KBM-7 (cell line): ENCODE measurements at regions not wholly inside any gene's neighbourhood (a gene's known extent, or its start where the extent isn't known, plus 50 kb on each side); places are given as distances from the start of the nearest gene placed in this dataset.

Experiments
- DNase-seq: peaks from one replicate; pipeline ENCODE4 v3.0.0-alpha.2; 2015
- in situ Hi-C: fragments of 300-500 bp; cut with MboI; formaldehyde crosslinking; loops from 2 replicates; pipeline ENCODE4 v1.14.3; 2020; ENCODE audit warnings: low sequenced_read_pairs, low pct_unique_long_range_greater_than_20kb, mixed read lengths

- DNase-seq = peak; percentile 60
- in situ Hi-C loops = no loop called here
Measured at GRCh38 chr1:184296466-184297243, 90.2 kb upstream of the C1orf21 start.

DNA sequence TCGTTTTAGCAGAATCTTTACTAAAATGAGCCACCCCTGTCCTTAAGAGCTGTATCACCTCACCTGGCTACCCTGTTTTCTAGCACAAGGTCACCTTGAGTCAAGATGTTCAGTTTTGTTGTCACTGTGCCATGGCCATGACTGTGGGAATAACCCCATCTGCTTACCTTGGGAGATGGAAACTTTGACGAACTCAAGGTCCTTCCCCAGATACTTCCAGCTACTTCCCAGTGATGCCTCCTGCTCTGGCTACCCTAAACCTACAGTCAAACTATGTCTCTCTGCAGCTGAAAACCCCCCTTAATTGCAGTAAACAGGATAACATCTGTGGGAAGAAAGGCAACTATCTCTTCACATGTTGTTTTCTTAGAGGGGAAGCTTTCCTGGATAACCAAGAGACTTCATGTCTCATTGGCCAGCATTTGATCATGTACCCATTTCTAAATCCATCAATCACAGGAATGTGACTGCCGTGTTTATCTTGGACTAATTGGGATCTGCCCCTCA lies 89.5 kb upstream of the C1orf21 start:
- no peak for DNase-seq
- in situ Hi-C loops = no loop called here

DNA sequence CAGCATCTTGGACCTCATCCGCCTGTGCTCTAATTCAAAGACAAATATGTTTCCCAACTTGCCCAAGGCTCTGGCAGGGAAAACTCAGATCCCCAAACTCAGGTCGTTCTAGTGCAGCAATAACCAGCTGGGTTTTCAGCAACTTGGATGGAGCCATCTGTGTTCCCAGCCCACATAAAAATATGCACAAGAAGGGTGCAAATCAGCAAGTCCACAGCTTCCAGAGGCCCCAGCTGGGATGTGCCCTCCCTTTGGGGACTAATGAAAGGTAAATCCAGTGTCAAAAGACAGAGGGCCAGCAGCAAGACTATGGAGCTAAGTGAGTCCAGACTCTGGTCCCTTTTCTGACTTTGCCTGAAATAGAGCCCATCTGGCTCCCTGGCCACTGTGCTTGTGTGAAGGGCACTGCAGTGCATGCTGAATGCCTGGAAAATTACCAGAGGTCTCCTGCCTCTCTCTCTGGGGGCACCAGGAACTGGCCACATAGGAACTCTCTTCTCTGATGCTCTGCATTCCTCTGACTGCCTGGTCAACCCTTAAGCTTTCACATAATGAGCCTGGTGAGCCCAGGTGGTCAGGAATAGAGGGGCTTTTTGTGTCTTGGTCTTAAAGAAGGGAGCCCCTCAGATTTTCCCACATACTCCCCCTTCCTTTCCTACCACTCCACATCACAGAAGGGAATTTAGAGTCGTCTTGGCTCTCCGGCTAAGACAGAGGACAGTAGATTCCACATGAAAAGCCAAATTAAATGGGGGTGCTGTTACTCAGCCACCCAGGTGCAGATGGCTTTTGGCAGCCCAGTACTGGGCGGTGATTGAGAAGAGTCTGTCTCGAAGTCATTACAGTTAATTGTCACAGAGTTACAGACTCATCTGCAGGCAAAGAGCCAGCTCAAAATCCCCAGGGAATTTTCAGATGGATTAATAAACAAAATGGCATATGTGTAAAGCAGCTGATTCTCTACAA lies 88.1 kb upstream of the C1orf21 start:
- in situ Hi-C loops = no loop called here

GRCh38 chr1:184299406-184299790 lies 87.4 kb upstream of the C1orf21 start:
- in situ Hi-C loops = no loop called here
- no peak for DNase-seq

More for the DNA sequence above, 88.1 kb upstream of the C1orf21 start:
- no peak for DNase-seq

DNA sequence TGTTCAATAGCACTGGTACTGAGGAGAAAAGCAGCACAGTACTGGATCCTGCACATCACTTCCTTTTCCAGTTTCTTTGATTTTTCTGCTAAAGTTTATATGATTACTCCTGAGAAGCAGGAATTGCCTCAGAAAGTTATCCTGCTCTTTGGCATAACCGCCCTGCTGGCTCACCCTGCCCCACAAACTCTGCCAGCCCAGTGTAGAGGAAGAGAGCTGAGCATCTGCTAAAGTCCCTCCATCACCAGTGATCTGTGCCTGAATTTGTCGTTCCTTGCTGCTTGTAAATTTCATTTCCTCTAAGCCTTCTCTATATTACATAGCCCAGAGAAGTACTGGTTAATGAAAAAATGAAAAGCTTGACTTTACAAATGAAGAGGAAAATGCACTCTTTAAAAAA lies 87.0 kb upstream of the C1orf21 start:
- DNase-seq = no peak

DNA sequence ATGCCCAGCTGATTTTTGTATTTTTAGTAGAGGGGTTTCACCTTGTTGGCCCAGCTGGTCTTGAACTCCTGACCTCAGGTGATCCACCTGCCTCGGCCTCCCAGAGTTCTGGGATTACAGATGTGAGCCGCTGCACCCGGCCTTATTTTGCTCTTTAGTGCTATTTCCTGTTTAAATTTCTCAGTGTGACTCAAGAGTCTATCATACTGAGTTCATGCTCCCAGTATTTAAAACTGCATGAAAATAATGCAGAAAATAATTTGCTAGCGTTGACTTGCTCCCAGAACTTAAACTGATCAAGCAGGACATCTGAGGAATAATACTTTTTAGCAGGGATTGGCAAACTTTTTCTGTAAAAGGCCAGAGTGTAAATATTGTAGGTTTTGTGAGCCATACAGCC lies 86.4 kb upstream of the C1orf21 start:
- no peak for DNase-seq
- in situ Hi-C loops = no loop called here

More for the DNA sequence above, 87.0 kb upstream of the C1orf21 start:
- in situ Hi-C loops = no loop called here

GRCh38 chr1:184301227-184301626 lies 85.6 kb upstream of the C1orf21 start:
- in situ Hi-C loops = no loop called here
- no peak for DNase-seq

DNA sequence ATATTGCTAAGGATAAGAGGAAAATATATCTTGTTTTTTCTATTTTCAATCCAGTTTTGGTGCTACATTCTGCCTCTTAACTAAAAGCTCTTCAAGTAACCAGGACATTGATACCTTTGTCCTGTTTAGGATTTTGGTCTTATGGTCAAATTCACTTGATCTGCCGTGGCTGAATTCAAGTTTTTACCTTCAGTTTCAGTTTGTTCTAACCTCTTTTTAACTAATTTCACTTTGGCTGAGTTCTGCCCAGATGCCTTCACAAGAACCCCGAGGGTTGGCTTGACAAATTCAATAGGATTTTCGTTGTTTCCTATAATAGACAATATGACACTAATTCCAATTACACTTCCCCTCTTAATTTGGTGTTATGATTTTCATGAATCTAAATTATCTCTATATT lies 84.5 kb upstream of the C1orf21 start:
- in situ Hi-C loops = no loop called here
- no peak for DNase-seq

DNA sequence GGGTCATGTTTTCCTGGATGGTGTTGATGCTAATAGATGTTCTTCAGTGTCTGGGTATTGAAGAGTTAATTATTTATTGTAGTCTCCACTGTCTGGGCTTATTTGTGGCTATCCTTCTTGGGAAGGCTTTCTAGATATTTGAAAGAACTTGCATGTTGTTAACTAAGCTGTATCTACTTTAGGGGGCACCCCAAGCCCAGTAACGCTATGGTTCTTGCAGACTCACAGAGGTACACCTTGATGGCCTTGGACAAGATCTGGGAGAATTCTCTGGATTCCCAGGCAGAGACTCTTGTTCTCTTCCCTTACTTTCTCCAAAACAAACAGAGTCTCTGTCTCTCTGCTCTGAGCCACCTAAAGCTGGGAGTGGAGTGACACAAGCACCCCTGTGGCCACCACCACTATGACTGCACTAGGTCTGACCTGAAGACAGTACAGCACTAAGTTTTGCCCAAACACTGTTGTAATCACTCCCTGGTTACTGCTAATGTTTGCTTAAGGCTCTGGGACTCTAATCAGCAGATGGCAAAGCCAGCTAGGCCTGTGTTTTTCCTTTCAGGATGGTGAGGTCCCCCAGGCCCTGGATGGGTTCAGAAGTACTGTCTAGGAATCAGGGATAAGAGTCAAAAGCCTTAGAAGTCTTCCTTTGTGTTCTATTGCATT lies 76.5 kb upstream of the C1orf21 start:
- DNase-seq = no peak
- in situ Hi-C loops = no loop called here

GRCh38 chr1:184311580-184311979 lies 75.2 kb upstream of the C1orf21 start:
- in situ Hi-C loops = no loop called here
- no peak for DNase-seq

DNA sequence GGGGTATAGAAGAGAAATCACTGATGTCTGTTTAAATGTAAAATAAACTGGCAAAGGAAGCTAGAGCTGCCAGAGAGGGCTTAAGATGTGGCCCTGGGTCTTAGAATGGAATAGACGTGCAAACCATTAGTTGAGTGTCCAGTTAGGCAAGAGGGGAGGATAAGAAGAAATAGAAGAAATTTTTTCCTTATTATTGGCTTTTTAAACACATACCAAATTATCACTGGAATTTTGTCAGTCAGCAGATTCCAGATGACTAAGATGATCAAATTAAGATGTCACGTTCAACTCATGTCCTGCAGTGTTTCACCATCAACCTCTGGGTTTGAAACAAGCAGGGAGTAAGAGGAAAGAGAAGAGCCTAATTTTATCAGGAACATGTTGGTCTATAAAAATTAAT lies 71.6 kb upstream of the C1orf21 start:
- in situ Hi-C loops = no loop called here
- no peak for DNase-seq

GRCh38 chr1:184319879-184320278 lies 67.0 kb upstream of the C1orf21 start:
- in situ Hi-C loops = no loop called here
- DNase-seq = no peak

GRCh38 chr1:184322253-184322652 lies 64.6 kb upstream of the C1orf21 start:
- no peak for DNase-seq
- in situ Hi-C loops = no loop called here

DNA sequence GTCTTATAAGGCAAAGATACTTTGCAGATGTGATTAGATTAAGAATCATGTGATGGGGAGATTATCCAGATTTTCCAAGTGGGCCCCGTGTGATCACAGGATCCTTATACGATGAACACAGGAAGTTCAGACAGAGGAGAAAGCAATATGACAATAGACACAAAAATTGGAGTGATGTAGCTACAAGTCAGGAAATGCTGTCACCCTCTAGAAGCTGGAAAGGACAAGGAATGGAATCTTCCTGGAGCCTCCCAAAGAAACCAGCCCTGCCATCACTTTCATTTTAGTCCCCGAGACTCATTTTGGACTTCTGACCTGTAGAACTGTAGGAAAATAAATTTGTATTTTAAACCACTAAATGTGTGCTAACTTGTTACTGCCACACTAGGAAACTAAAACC lies 61.9 kb upstream of the C1orf21 start:
- in situ Hi-C loops = no loop called here
- DNase-seq = no peak

DNA sequence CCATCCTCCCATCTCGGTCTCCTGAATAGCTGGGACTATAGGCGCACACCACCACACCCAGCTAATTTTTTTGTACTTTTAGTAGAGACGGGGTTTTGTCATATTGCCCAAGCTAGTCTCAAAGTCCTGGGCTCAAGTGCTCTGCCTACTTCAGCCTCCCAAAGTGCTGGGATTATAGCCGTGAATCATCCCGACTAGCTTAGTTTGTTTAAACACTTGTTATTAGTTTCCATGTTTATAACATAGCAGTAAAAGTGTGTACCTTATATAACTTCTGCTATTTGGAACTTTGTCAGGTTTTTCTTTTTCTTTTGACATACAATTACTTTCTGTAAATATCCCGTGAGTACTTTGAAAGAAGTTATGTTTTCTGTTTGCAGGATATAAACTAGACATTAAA lies 60.6 kb upstream of the C1orf21 start:
- no peak for DNase-seq
- in situ Hi-C loops = no loop called here

- DNase-seq = peak; percentile 23
- in situ Hi-C loops = no loop called here
Measured at GRCh38 chr1:184329245-184329953, 57.4 kb upstream of the C1orf21 start.

DNA sequence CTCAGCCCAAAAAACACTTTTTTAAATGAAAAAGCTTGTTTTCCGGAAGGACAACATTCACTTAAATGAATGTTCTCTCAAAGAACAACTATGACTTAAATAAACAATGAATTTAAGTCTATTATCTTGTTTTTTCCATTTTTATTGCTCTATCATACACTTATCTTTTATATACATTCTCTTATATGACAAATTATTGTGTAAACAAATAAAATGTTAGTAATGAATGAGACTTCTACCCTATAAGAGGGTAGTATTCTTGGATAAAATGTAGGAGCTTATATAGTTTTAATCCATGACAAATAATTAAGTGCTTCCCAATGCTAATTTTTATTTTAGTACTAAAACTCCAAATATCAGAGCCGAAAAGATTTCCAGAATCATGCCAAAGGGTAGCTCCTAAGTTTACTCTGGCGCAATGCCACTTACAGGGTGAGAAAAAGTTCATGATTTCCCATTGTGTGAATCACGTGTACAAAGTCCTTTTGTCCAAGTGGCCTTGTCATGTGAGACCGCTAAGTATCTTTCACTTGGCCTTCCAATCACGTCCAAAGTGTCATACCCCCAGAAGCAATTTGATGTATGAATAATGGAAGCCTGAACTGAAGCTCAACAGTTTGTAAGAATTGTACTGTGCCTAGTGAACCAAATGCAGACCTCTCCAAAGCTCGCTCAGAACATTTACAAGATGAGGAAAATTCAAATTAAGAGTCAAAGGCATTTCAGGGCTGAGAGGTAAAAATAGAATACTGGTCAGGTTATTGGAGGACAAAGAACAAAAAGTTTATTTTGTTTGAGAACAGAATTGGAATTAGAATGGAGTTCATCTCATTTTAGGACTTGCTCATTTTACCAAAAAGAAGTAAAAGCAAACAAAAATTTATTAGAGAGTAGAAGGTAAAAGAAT lies 56.6 kb upstream of the C1orf21 start:
- DNase-seq = no peak
- in situ Hi-C loops = no loop called here

- in situ Hi-C loops = no loop called here
- DNase-seq = no peak
Measured at GRCh38 chr1:184330875-184331274, 56.0 kb upstream of the C1orf21 start.
